Fibroblast of skin of right biceps (primary cell): ENCODE measurements at regions not wholly inside any gene's neighbourhood (a gene's known extent, or its start where the extent isn't known, plus 50 kb on each side); places are given as distances from the start of the nearest gene placed in this dataset.

Experiments used
- DNase-seq: peaks from one replicate; pipeline ENCODE4 v3.0.0-alpha.2; 2013

GRCh38 chr17:54840885-54841591 lies 59.6 kb upstream of the TOM1L1 start:
- DNase-seq: no peak

DNA sequence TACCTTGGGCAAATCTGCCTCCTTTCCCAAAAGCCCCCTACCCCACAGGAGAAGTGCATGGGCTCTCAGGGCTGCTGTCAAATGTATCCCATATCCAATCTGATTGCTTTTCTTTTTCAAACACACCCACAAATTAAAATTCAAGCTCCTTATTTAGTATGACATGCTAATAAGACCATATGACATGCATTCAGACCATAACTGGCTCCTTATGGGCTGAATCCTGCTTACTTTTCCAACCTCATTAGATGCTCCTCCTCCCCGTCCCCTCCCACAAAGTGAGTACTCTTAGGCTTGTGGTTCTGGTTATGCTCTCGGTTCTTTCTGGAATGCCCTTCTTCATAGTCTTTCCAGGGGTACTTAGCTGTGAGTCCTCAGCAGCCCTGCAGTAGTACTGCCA lies 59.0 kb upstream of the TOM1L1 start:
- DNase-seq: no peak

DNA sequence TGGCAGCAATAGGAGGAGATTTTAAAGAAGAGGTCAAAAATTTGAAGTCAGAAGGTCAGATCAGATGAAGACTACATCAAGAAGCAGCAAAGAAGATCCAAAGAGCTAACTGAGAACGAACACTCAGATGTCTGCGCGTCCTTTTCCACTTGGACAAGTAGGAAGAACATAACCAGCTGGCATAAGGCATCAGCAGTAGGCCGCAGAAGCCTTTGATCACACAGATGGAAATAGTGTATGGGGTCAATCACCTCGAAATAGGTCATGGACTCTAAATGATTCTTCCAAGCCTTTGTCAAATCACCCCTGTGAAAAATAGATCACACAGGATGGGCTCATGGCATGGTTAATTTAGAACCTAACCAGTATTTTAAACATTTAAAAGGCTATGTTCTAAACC lies 56.4 kb upstream of the TOM1L1 start:
- DNase-seq: no peak

DNA sequence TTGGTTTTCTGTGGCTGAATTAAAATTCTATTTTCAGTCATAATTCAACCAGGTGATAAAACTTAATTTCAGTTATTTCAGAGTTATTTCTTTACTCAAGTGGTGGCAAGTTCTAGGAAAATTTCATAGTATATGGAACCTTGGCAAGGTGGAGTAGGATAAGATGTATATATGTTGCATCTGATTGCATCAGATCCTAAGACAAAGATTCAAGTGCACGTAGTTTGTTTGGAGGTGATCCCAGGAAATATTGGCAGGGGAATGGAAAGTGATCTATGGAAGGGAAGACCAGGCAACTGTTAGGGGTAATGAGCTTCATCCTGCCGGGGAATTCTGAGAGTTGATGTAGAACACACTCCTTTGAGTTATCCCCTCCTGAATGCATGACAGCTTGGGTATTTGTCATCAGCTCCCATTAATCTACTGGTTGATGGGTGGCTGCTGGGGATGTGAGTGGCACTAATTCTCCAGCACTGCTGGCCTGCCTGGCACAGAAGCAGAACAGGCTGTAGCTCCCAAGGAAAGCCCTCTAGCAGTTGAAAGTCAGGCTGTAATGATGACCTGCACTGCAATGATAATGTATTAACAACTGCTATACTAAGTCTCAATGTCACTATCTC lies 52.2 kb upstream of the TOM1L1 start:
- no peak for DNase-seq

DNA sequence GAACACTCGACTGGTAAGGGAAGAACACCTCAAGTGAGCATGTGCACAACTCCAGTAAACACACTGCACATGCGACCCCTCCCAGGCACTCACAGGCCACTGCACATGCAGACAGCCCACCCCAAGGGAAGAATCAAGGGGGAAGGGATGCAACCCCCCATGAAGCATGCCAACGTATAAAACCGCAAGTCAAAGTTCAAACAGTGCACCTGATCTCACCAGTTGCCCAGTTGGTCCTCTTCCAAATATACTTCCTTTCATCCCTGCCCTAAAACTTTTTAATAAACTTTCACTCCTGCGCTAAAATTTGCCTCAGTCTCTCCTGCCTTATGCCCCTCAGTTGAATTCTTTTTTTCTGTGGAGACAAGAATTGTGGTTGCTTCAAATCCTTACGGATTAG lies 51.0 kb upstream of the TOM1L1 start:
- DNase-seq: no peak
